ENCODE measurements at regions not wholly inside any gene's neighbourhood (a gene's known extent, or its start where the extent isn't known, plus 50 kb on each side); places are given as distances from the start of the nearest gene placed in this dataset.
A peak's percentile ranks its signal among the peaks of the same experiment; 100 is the strongest.
"Not testable (repeated sequence)": the region's sequence is repeated elsewhere in the genome, so short reads cannot be mapped to it uniquely, and the experiment has no call there.

GRCh38 chr6:127402890-127403617 is 56.1 kb downstream of the KIAA0408 start:
- Histone ChIP-seq H3K4me1 (peaks cover 0 to 11% (median 0%) of the 10 kb centered on the region in 9 donors), H3K27me3 (no peaks in the 10 kb centered on the region), H3K9me3 (peaks cover 0 to 5% (median 0%) of the 10 kb centered on the region in 11 donors), H3K4me3 (no peak overlapping the region), H3K27ac (no peak overlapping the region), H3K36me3 (no peaks in the 10 kb centered on the region)
- intact Hi-C loops (cut with DNase I), result no loop called here
- ATAC-seq (peak in 1 of 8 donors; percentile 63), DNase-seq (no peak)
- 46 to 58% methylated on average over 4 of the region's 4 CpGs for WGBS, 2 donors
- no peak for TF ChIP-seq CTCF (IDR thresholded peaks at IDR 0.05)

GRCh38 chr6:127397729-127398630 is 54.6 kb upstream of the ECHDC1 start:
- ATAC-seq (peak in 2 of 8 donors; percentile 29 to 37), DNase-seq (no peak)
- peak overlapping the region in 2 of 10 donors; percentile 5 to 26 for H3K27ac ChIP-seq
- H3K4me3 ChIP-seq, result peak overlapping the region in 1 of 10 donors; percentile 11
- intact Hi-C loops (cut with DNase I), result no loop called here
- no peaks in the 10 kb centered on the region for H3K27me3 ChIP-seq
- no peaks in the 10 kb centered on the region for H3K36me3 ChIP-seq
- WGBS, 2 donors, result 73 to 75% methylated on average over 6 of the region's 6 CpGs
- peaks cover 0 to 6% (median 0%) of the 10 kb centered on the region in 9 donors for H3K4me1 ChIP-seq
- no peak for TF ChIP-seq CTCF (IDR thresholded peaks at IDR 0.05)
- H3K9me3 ChIP-seq, result no peaks in the 10 kb centered on the region

- H3K27ac ChIP-seq; H3K27me3 ChIP-seq; H3K9me3 ChIP-seq; H3K36me3 ChIP-seq; intact Hi-C loops (cut with DNase I); ATAC-seq; H3K4me1 ChIP-seq; DNase-seq; H3K4me3 ChIP-seq: not testable (repeated sequence)
- 52 to 53% methylated on average over 5 of the region's 5 CpGs for WGBS, 2 donors
These were observed 53.8 kb upstream of the ECHDC1 start for GRCh38 chr6:127397171-127397597.
